Liver (tissue), 8 donors: ENCODE measurements at regions not wholly inside any gene's neighbourhood (a gene's known extent, or its start where the extent isn't known, plus 50 kb on each side); places are given as distances from the start of the nearest gene placed in this dataset.

Experiments
- DNase-seq: peaks from one replicate; pipeline ENCODE4 v3.0.0-alpha.2; 2017; ENCODE audit warnings: low spot score
- H3K27ac ChIP-seq, 2 donors: one replicate each; pipeline ENCODE4 v1.7.0; 2013; ENCODE audit warnings: inconsistent platforms in 2 of 2, low read length in 2 of 2, control low read depth in 1 of 2, low read depth in 1 of 2, mild to moderate bottlenecking in 1 of 2
- H3K27me3 ChIP-seq, 4 donors: one replicate each; pipeline versions ENCODE4 v1.6.1 to v1.7.0; 2013; ENCODE audit warnings: low read length in 3 of 4, inconsistent platforms in 1 of 4, mild to moderate bottlenecking in 1 of 4, moderate library complexity in 1 of 4; ENCODE audit not compliant: control insufficient read depth in 4 of 4, insufficient read depth in 4 of 4
- H3K36me3 ChIP-seq, 4 donors: one replicate each; pipeline versions ENCODE4 v1.6.1 to v1.7.0; 2013; ENCODE audit warnings: low read length in 3 of 4, mild to moderate bottlenecking in 3 of 4, low read depth in 1 of 4, moderate library complexity in 1 of 4; ENCODE audit not compliant: control insufficient read depth in 4 of 4, insufficient read depth in 3 of 4
- H3K4me1 ChIP-seq, 4 donors: one replicate each; pipeline versions ENCODE4 v1.6.1 to v1.7.0; 2013; ENCODE audit warnings: low read length in 3 of 4, mild to moderate bottlenecking in 3 of 4, moderate library complexity in 1 of 4; ENCODE audit not compliant: control insufficient read depth in 4 of 4, insufficient read depth in 4 of 4
- H3K4me3 ChIP-seq, 3 donors: one replicate each; pipeline versions ENCODE4 v1.6.1 to v1.7.0; 2013; ENCODE audit warnings: low read length in 3 of 3, control low read depth in 1 of 3, low read depth in 1 of 3, mild to moderate bottlenecking in 1 of 3
- H3K9ac ChIP-seq, 2 donors: one replicate each; pipeline ENCODE4 v1.7.0; 2013; ENCODE audit warnings: low read length in 2 of 2, mild to moderate bottlenecking in 2 of 2, moderate library complexity in 2 of 2, control low read depth in 1 of 2, low read depth in 1 of 2
- H3K9me3 ChIP-seq, 4 donors: one replicate each; pipeline versions ENCODE4 v1.6.1 to v1.7.0; 2013; ENCODE audit warnings: low read length in 3 of 4; ENCODE audit not compliant: control insufficient read depth in 4 of 4
- ATF3 ChIP-seq: IDR thresholded peaks from 2 replicates; pipeline ENCODE4 v1.6.1; 2016; ENCODE audit warnings: antibody characterized with exemption
- CTCF ChIP-seq: fragments of 150-350 bp; IDR thresholded peaks from 2 replicates; pipeline ENCODE4 v1.5.1; 2017; ENCODE audit warnings: improper control_type of control experiment, low read depth, low read length; ENCODE audit not compliant: missing input control
- FOXA1 ChIP-seq: IDR thresholded peaks from 2 replicates; pipeline ENCODE4 v1.6.1; 2016; ENCODE audit warnings: antibody characterized with exemption
- GABPA ChIP-seq, 2 donors: IDR thresholded peaks in 1 of 2; conservative IDR thresholded peaks in 1 of 2; 2 replicates each; pipeline ENCODE4 v1.6.1; 2016; ENCODE audit warnings: antibody characterized with exemption in 2 of 2, mild to moderate bottlenecking in 1 of 2, moderate library complexity in 1 of 2
- HNF4G ChIP-seq: IDR thresholded peaks from 2 replicates; pipeline ENCODE4 v1.6.1; 2016; ENCODE audit warnings: antibody characterized with exemption
- JUND ChIP-seq, 2 donors: IDR thresholded peaks; 2 replicates each; pipeline ENCODE4 v1.6.1; 2016; ENCODE audit warnings: antibody characterized with exemption in 2 of 2
- MAX ChIP-seq: IDR thresholded peaks from 2 replicates; pipeline ENCODE4 v1.6.1; 2016; ENCODE audit warnings: antibody characterized with exemption
- NR2F2 ChIP-seq: IDR thresholded peaks from 2 replicates; pipeline ENCODE4 v1.6.1; 2016; ENCODE audit warnings: antibody characterized with exemption
- REST ChIP-seq: IDR thresholded peaks from 2 replicates; pipeline ENCODE4 v1.6.1; 2016; ENCODE audit warnings: antibody characterized with exemption, mild to moderate bottlenecking
- RXRA ChIP-seq, 2 donors: IDR thresholded peaks; 2 replicates each; pipeline ENCODE4 v1.6.1; 2017 to 2018; ENCODE audit warnings: antibody characterized with exemption in 2 of 2, mild to moderate bottlenecking in 1 of 2
- SP1 ChIP-seq: IDR thresholded peaks from 2 replicates; pipeline ENCODE4 v1.6.1; 2018; ENCODE audit warnings: antibody characterized with exemption, mild to moderate bottlenecking
- YY1 ChIP-seq: IDR thresholded peaks from 2 replicates; pipeline ENCODE4 v1.6.1; 2016; ENCODE audit warnings: antibody characterized with exemption, mild to moderate bottlenecking
- ZBTB33 ChIP-seq: IDR thresholded peaks from 2 replicates; pipeline ENCODE4 v1.6.1; 2016; ENCODE audit warnings: antibody characterized with exemption
- WGBS: extraction: QIAGEN DNeasy Blood & Tissue Kit; methylation state at CpG from one replicate; pipeline ENCODE4 v1.1.7; 2013; 5-methylcytosine and 5-hydroxymethylcytosine counted together
- donor health status: healthy.
- donor health status: healthy.
- donor health status: healthy.
- donor health status: healthy.
- donor health status: healthy.

- Histone ChIP-seq H3K9me3 (no peaks in the 10 kb centered on the region), H3K4me3 (no peak overlapping the region), H3K27me3 (no peaks in the 10 kb centered on the region), H3K9ac (no peak overlapping the region), H3K4me1 (no peaks in the 10 kb centered on the region), H3K36me3 (no peaks in the 10 kb centered on the region), H3K27ac (no peak overlapping the region)
- no peak for TF ChIP-seq YY1
- WGBS, result 76% methylated on average over 1 of the region's 1 CpG
- DNase-seq, result no peak
Measured at GRCh38 chr9:79196606-79197005, 375.2 kb upstream of the TLE4 start.

- no peak for TF ChIP-seq NR2F2
- 5% methylated on average over 1 of the region's 1 CpG for WGBS
Measured at GRCh38 chr9:79200336-79200735, 371.4 kb upstream of the TLE4 start.

GRCh38 chr9:79201636-79202035 lies 370.1 kb upstream of the TLE4 start:
- no peak overlapping the region for H3K27ac ChIP-seq
- no peaks in the 10 kb centered on the region for H3K9me3 ChIP-seq
- no peaks in the 10 kb centered on the region for H3K27me3 ChIP-seq
- TF ChIP-seq JUND (IDR thresholded peaks at IDR 0.05), result no peak
- no peak for TF ChIP-seq RXRA (IDR thresholded peaks at IDR 0.05)
- TF ChIP-seq ATF3, result no peak
- TF ChIP-seq GABPA (IDR thresholded peaks at IDR 0.05 in 1 of 2, conservative IDR thresholded peaks at IDR 0.05 in 1 of 2), result no peak
- TF ChIP-seq ZBTB33, result no peak
- TF ChIP-seq FOXA1, result no peak
- no peak for TF ChIP-seq REST
- TF ChIP-seq HNF4G, result no peak
- no peak for TF ChIP-seq NR2F2
- no peak for TF ChIP-seq MAX
- TF ChIP-seq CTCF, result no peak
- TF ChIP-seq SP1, result no peak
- 36% methylated on average over 2 of the region's 2 CpGs for WGBS
- no peaks in the 10 kb centered on the region for H3K4me1 ChIP-seq
- H3K4me3 ChIP-seq, result no peak overlapping the region
- no peak overlapping the region for H3K9ac ChIP-seq
- DNase-seq, result no peak
- H3K36me3 ChIP-seq, result no peaks in the 10 kb centered on the region

More at GRCh38 chr9:79200336-79200735, 371.4 kb upstream of the TLE4 start:
- Histone ChIP-seq H3K27ac (no peak overlapping the region), H3K27me3 (no peaks in the 10 kb centered on the region), H3K4me1 (no peaks in the 10 kb centered on the region), H3K9me3 (no peaks in the 10 kb centered on the region), H3K4me3 (no peak overlapping the region), H3K36me3 (no peaks in the 10 kb centered on the region), H3K9ac (no peak overlapping the region)
- DNase-seq, result no peak
